Endothelial cell of umbilical vein (primary cell): ENCODE measurements at regions not wholly inside any gene's neighbourhood (a gene's known extent, or its start where the extent isn't known, plus 50 kb on each side); places are given as distances from the start of the nearest gene placed in this dataset.

Source experiments
- BruUV-seq: library from RNA; stranded (reverse); fragments of 400-500 nt; replicated peaks from 2 replicates; lab custom pipeline; 2021; lab: Mats Ljungman, UMichigan
- CTCF ChIA-PET: fragments of 300-600, 350-600 bp; sonication (Branson Sonifier 250); formaldehyde crosslinking; loops from one replicate; lab custom pipeline; 2021; ENCODE audit warnings: antibody characterized with exemption, inconsistent platforms; lab: Charles Lee
- POLR2A ChIA-PET: fragments of 300-600, 350-600 bp; sonication (Branson Sonifier 250); formaldehyde crosslinking; loops from one replicate; lab custom pipeline; 2021; ENCODE audit warnings: antibody characterized with exemption, inconsistent platforms; lab: Charles Lee
- DNase-seq: peaks from one replicate; pipeline ENCODE4 v3.0.0-alpha.2; 2011; ENCODE audit warnings: low read depth, low spot score
- FAIRE-seq: peaks from 2 replicates; lab custom pipeline; 2011; peaks lifted over from hg19 to GRCh38; lab: Jason Lieb, UNC
- H2AFZ ChIP-seq: 2 replicates; pipeline ENCODE4 v1.6.0; 2012; ENCODE audit warnings: low read depth, low read length, control low read depth, inconsistent platforms
- H3K27ac ChIP-seq: 2 replicates; pipeline ENCODE4 v1.5.1; 2011; ENCODE audit warnings: low read depth, mild to moderate bottlenecking, control low read depth, low read length, moderate library complexity; ENCODE audit not compliant: insufficient read depth
- H3K27me3 ChIP-seq, 2 experiments: 2 replicates each; pipeline versions ENCODE4 v1.6.0 to v1.6.1; 2011; ENCODE audit warnings: low read length in 2 of 2, mixed read lengths in 1 of 2; ENCODE audit not compliant: control insufficient read depth in 2 of 2, insufficient read depth in 2 of 2
- H3K36me3 ChIP-seq, 2 experiments: 2 replicates in 1 of 2; 3 replicates in 1 of 2; pipeline ENCODE4 v1.5.1; 2011; ENCODE audit warnings: low read length in 2 of 2, mild to moderate bottlenecking in 1 of 2, moderate library complexity in 1 of 2; ENCODE audit not compliant: control insufficient read depth in 2 of 2, insufficient read depth in 2 of 2; ENCODE audit errors: extremely low read depth in 1 of 2
- H3K4me1 ChIP-seq: 3 replicates; pipeline ENCODE4 v1.5.1; 2011; ENCODE audit warnings: mild to moderate bottlenecking, low read length; ENCODE audit not compliant: control insufficient read depth, insufficient read depth; ENCODE audit errors: extremely low read depth
- H3K4me2 ChIP-seq: 2 replicates; pipeline ENCODE4 v1.6.1; 2011; ENCODE audit warnings: low read length, control low read depth, mixed read lengths; ENCODE audit not compliant: insufficient read depth
- H3K4me3 ChIP-seq, 3 experiments: fragments of 200-600 bp in 1 of 3; sonication (generic), shearing (Covaris generic) in 1 of 3; replicated peaks in 1 of 3; 2 replicates each; pipeline ENCODE4 v1.5.1; 2011 to 2016; ENCODE audit warnings: control low read depth in 3 of 3, low read length in 3 of 3, mild to moderate bottlenecking in 2 of 3, inconsistent platforms in 1 of 3, low read depth in 1 of 3, moderate library complexity in 1 of 3; ENCODE audit not compliant: insufficient read depth in 1 of 3
- H3K79me2 ChIP-seq: 2 replicates; pipeline ENCODE4 v1.6.0; 2012; ENCODE audit warnings: low read length, inconsistent platforms; ENCODE audit not compliant: control insufficient read depth, insufficient read depth
- H3K9ac ChIP-seq: replicated peaks from 2 replicates; pipeline ENCODE3; 2011; ENCODE audit warnings: low read length, control low read depth; ENCODE audit not compliant: insufficient read depth; ENCODE audit errors: extremely low read depth
- H3K9me1 ChIP-seq: replicated peaks from 3 replicates; pipeline ENCODE4 v1.6.0; 2011; ENCODE audit warnings: mild to moderate bottlenecking, low read length; ENCODE audit not compliant: control insufficient read depth, insufficient read depth; ENCODE audit errors: extremely low read depth
- H3K9me3 ChIP-seq: replicated peaks from 2 replicates; pipeline ENCODE4 v1.5.1; 2012; ENCODE audit warnings: low read length, inconsistent platforms; ENCODE audit not compliant: control insufficient read depth, insufficient read depth
- H4K20me1 ChIP-seq: replicated peaks from 2 replicates; pipeline ENCODE3; 2011; ENCODE audit warnings: mild to moderate bottlenecking, low read length; ENCODE audit not compliant: control insufficient read depth, insufficient read depth; ENCODE audit errors: extremely low read depth
- CTCF ChIP-seq, 2 donors: IDR thresholded peaks; 1 replicate in 1 of 2; 2 replicates in 1 of 2; pipeline ENCODE4 v1.5.1; 2011; ENCODE audit warnings: low read length in 2 of 2, mild to moderate bottlenecking in 2 of 2, moderate library complexity in 2 of 2, control low read depth in 1 of 2, inconsistent platforms in 1 of 2, low read depth in 1 of 2; ENCODE audit not compliant: insufficient read depth in 1 of 2; ENCODE audit errors: extremely low read depth in 1 of 2
- EZH2 ChIP-seq: IDR thresholded peaks from 2 replicates; pipeline ENCODE4 v1.6.1; 2012; ENCODE audit warnings: borderline replicate concordance, low read depth, mild to moderate bottlenecking, moderate library complexity, low read length, inconsistent platforms; ENCODE audit not compliant: severe bottlenecking
- FOS ChIP-seq: IDR thresholded peaks from 2 replicates; pipeline ENCODE4 v1.6.1; 2011; ENCODE audit warnings: mild to moderate bottlenecking, low read length, moderate library complexity, borderline replicate concordance; ENCODE audit not compliant: insufficient read depth
- GATA2 ChIP-seq: IDR thresholded peaks from 2 replicates; pipeline ENCODE4 v1.7.0; 2011; ENCODE audit warnings: low read depth, mild to moderate bottlenecking, moderate library complexity, mixed read lengths, low read length; ENCODE audit not compliant: insufficient read length, insufficient read depth
- JUN ChIP-seq: IDR thresholded peaks from 2 replicates; pipeline ENCODE4 v1.6.1; 2011; ENCODE audit warnings: borderline replicate concordance, low read depth; ENCODE audit not compliant: insufficient read length, insufficient read depth
- MAX ChIP-seq: IDR thresholded peaks from 2 replicates; pipeline ENCODE4 v1.6.1; 2011; ENCODE audit not compliant: insufficient read depth, insufficient read length
- MYC ChIP-seq: IDR thresholded peaks from one replicate; pipeline ENCODE4 v1.6.1; 2011; ENCODE audit warnings: mild to moderate bottlenecking, low read depth, low read length
- POLR2A ChIP-seq: IDR thresholded peaks from 2 replicates; pipeline ENCODE4 v1.6.1; 2012; ENCODE audit warnings: low read depth, mild to moderate bottlenecking, control low read depth, low read length
- POLR2AphosphoS5 ChIP-seq: IDR thresholded peaks from 2 replicates; pipeline ENCODE4 v1.6.1; 2012; ENCODE audit warnings: low read depth, mild to moderate bottlenecking, control low read depth, low read length, moderate library complexity; ENCODE audit not compliant: insufficient read depth
- dilution Hi-C: fragments of 300-500 bp; cut with MboI; formaldehyde crosslinking; loops from one replicate; pipeline ENCODE4 v1.15.0; 2019; ENCODE audit warnings: low sequenced_read_pairs; ENCODE audit not compliant: extremely low pct_ligation_motif_present
- intact Hi-C: fragments of 100-400 bp; cut with micrococcal nuclease; formaldehyde crosslinking; loops from one replicate; pipeline ENCODE4 v1.10.0; 2022

- BruUV-seq, result no TSS peak
- ChIA-PET CTCF (no interaction called here), POLR2A (no interaction called here)
- no peaks in the 10 kb centered on the region for H3K79me2 ChIP-seq
- no peak overlapping the region for H3K9ac ChIP-seq
- TF ChIP-seq JUN (no peak), FOS (no peak), MAX (no peak), POLR2AphosphoS5 (no peak), GATA2 (no peak), MYC (no peak), POLR2A (no peak)
- no peak overlapping the region for H3K4me2 ChIP-seq
- no peak overlapping the region for H3K27ac ChIP-seq
- no peaks in the 10 kb centered on the region for H3K36me3 ChIP-seq
- H3K4me3 ChIP-seq, result no peak overlapping the region
- H4K20me1 ChIP-seq, result no peaks in the 10 kb centered on the region
- FAIRE-seq (no peak), DNase-seq (no peak)
- intact Hi-C loops (no loop called here), dilution Hi-C loops (no loop called here)
- no peak overlapping the region for H2AFZ ChIP-seq
- H3K9me1 ChIP-seq, result no peaks in the 10 kb centered on the region
- H3K27me3 ChIP-seq, result no peaks in the 10 kb centered on the region
- no peaks in the 10 kb centered on the region for H3K4me1 ChIP-seq
- peaks cover 3% of the 10 kb centered on the region for H3K9me3 ChIP-seq
These were observed 328.3 kb downstream of the LRATD1 start for GRCh38 chr2:14960686-14961324.

- ChIA-PET POLR2A (no interaction called here), CTCF (no interaction called here)
- H4K20me1 ChIP-seq, result no peaks in the 10 kb centered on the region
- TF ChIP-seq MYC (no peak), CTCF (IDR thresholded peaks at IDR 0.05; ENCODE audit: extremely low read depth in 1 of 2, insufficient read depth in 1 of 2, low read depth in 1 of 2, low read length in 2 of 2) (no peak), MAX (no peak), POLR2A (no peak), FOS (no peak), EZH2 (no peak), POLR2AphosphoS5 (no peak), JUN (no peak), GATA2 (no peak)
- no peak overlapping the region for H3K27ac ChIP-seq
- no peaks in the 10 kb centered on the region for H3K9me3 ChIP-seq
- no peaks in the 10 kb centered on the region for H3K27me3 ChIP-seq
- H3K79me2 ChIP-seq, result no peaks in the 10 kb centered on the region
- no peak overlapping the region for H3K4me3 ChIP-seq
- no peak overlapping the region for H2AFZ ChIP-seq
- dilution Hi-C loops, result no loop called here
- no peak overlapping the region for H3K4me2 ChIP-seq
- no TSS peak for BruUV-seq
- H3K36me3 ChIP-seq, result no peaks in the 10 kb centered on the region
- intact Hi-C loops, result no loop called here
- DNase-seq, result no peak
- H3K9me1 ChIP-seq, result no peaks in the 10 kb centered on the region
- no peak overlapping the region for H3K9ac ChIP-seq
- no peak for FAIRE-seq
- no peaks in the 10 kb centered on the region for H3K4me1 ChIP-seq
These were observed 335.2 kb downstream of the LRATD1 start for GRCh38 chr2:14967729-14968128.
